Nephron progenitor cell (in vitro differentiated cells): ENCODE measurements at regions not wholly inside any gene's neighbourhood (a gene's known extent, or its start where the extent isn't known, plus 50 kb on each side); places are given as distances from the start of the nearest gene placed in this dataset.
"Not testable (repeated sequence)": the region's sequence is repeated elsewhere in the genome, so short reads cannot be mapped to it uniquely, and the experiment has no call there.

ENCODE experiments used
- DNase-seq: peaks from one replicate; pipeline ENCODE4 v3.0.0; 2021
- H3K27ac Mint-ChIP-seq: 2 replicates; pipeline ENCODE4 v1.8.0; 2021; ENCODE audit warnings: mild to moderate bottlenecking, moderate library complexity, mixed read lengths
- H3K27me3 Mint-ChIP-seq: 2 replicates; pipeline ENCODE4 v1.8.0; 2021; ENCODE audit warnings: mild to moderate bottlenecking, low read depth, mixed read lengths; ENCODE audit not compliant: poor library complexity
- H3K36me3 Mint-ChIP-seq: 2 replicates; pipeline ENCODE4 v1.8.0; 2021; ENCODE audit warnings: low read depth, mixed read lengths
- H3K4me1 Mint-ChIP-seq: 2 replicates; pipeline ENCODE4 v1.8.0; 2021; ENCODE audit warnings: mixed read lengths
- H3K4me3 Mint-ChIP-seq: 2 replicates; pipeline ENCODE4 v1.8.0; 2021; ENCODE audit warnings: mild to moderate bottlenecking, moderate library complexity, mixed read lengths
- H3K9me3 Mint-ChIP-seq: 2 replicates; pipeline ENCODE4 v1.8.0; 2021; ENCODE audit warnings: mild to moderate bottlenecking, moderate library complexity, mixed read lengths
- TF ChIP-seq, protein P1 (sequence below): fragments of 200-600 bp; sonication (generic); IDR thresholded peaks from 2 replicates; pipeline ENCODE4 v1.5.0; 2021; ENCODE audit warnings: antibody characterized with exemption

- DNase-seq, result no peak
- H3K9me3 Mint-ChIP-seq, result no peaks in the 10 kb centered on the region
- H3K27me3 Mint-ChIP-seq, result peaks cover 3% of the 10 kb centered on the region
- no peaks in the 10 kb centered on the region for H3K36me3 Mint-ChIP-seq
- no peak overlapping the region for H3K27ac Mint-ChIP-seq
- TF ChIP-seq, protein P1, sequence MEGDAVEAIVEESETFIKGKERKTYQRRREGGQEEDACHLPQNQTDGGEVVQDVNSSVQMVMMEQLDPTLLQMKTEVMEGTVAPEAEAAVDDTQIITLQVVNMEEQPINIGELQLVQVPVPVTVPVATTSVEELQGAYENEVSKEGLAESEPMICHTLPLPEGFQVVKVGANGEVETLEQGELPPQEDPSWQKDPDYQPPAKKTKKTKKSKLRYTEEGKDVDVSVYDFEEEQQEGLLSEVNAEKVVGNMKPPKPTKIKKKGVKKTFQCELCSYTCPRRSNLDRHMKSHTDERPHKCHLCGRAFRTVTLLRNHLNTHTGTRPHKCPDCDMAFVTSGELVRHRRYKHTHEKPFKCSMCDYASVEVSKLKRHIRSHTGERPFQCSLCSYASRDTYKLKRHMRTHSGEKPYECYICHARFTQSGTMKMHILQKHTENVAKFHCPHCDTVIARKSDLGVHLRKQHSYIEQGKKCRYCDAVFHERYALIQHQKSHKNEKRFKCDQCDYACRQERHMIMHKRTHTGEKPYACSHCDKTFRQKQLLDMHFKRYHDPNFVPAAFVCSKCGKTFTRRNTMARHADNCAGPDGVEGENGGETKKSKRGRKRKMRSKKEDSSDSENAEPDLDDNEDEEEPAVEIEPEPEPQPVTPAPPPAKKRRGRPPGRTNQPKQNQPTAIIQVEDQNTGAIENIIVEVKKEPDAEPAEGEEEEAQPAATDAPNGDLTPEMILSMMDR, result no peak
- H3K4me3 Mint-ChIP-seq, result no peak overlapping the region
- no peaks in the 10 kb centered on the region for H3K4me1 Mint-ChIP-seq
These were observed 1404.8 kb downstream of the SLITRK1 start for GRCh38 chr13:82477436-82477835.

- Mint-ChIP-seq H3K27ac (no peak overlapping the region), H3K4me3 (no peak overlapping the region), H3K27me3 (no peaks in the 10 kb centered on the region), H3K9me3 (no peaks in the 10 kb centered on the region), H3K4me1 (no peaks in the 10 kb centered on the region), H3K36me3 (no peaks in the 10 kb centered on the region)
- TF ChIP-seq, protein P1, result no peak
- no peak for DNase-seq
These were observed 1414.6 kb downstream of the SLITRK1 start for GRCh38 chr13:82467626-82468025.

- not testable (repeated sequence) for H3K27me3 Mint-ChIP-seq, DNase-seq, H3K4me3 Mint-ChIP-seq, H3K4me1 Mint-ChIP-seq, H3K27ac Mint-ChIP-seq, H3K9me3 Mint-ChIP-seq, H3K36me3 Mint-ChIP-seq
These were observed 1422.7 kb downstream of the SLITRK1 start for GRCh38 chr13:82459575-82459974.

DNA sequence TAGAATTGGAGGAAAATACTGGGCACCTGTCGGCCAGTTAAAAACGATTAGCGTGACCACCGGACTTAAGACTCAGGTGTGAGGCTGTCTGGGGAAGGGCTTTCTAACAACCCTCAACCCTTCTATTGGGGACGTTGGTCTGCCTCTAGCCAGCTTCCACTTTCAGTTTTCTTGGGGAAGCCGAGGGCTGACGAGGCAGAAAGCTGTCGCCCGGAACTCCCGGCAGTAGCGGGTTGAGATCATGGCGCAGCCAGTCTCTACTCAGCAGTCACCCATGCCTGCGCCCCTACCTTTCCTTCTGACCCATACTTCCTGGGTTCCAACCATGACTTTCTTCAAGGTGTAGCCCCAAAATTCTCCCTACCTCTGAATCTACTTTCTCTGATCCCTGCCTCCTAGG, 1424.1 kb downstream of the SLITRK1 start:
- TF ChIP-seq, protein P1, result no peak
- Mint-ChIP-seq H3K4me3 (no peak overlapping the region), H3K36me3 (no peaks in the 10 kb centered on the region), H3K27ac (no peak overlapping the region), H3K9me3 (no peaks in the 10 kb centered on the region), H3K27me3 (no peaks in the 10 kb centered on the region), H3K4me1 (no peaks in the 10 kb centered on the region)
- DNase-seq, result no peak

- not testable (repeated sequence) for H3K27ac Mint-ChIP-seq, H3K4me1 Mint-ChIP-seq, H3K4me3 Mint-ChIP-seq, DNase-seq, H3K27me3 Mint-ChIP-seq, H3K36me3 Mint-ChIP-seq, H3K9me3 Mint-ChIP-seq
These were observed 1424.7 kb downstream of the SLITRK1 start for GRCh38 chr13:82457548-82457947.

DNA sequence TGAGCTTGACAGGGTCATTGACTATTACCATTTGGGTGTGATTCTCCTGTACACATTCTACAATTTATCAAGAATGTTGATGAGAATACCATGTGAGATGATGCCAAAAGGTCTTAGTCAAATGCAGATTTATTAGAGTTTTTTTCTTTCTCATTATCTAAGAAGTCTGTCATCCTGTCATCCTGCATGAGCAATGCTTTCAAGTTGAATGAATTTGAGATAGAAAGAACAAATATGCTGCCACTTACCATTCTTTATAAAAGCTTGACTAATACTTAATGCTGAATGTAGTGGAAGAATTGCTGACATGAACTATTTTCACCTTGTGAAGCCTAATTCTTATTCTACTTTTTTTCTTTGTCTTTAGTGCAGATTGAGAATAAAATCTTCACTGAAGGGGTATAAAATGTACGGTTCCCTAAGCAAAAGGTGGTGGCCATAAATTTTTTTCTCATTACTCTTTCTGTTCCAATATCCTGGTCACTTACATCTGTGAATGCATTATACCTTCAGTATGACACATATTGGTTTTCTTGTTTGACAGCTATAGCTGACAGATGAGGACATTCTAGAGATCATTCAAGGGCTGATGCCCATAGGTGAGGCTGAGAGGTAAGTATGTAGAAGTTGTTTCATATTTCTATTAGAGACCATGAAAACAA, 1434.7 kb downstream of the SLITRK1 start:
- DNase-seq, result no peak
- Mint-ChIP-seq H3K36me3 (no peaks in the 10 kb centered on the region), H3K27me3 (no peaks in the 10 kb centered on the region), H3K27ac (no peak overlapping the region), H3K4me1 (peaks cover 5% of the 10 kb centered on the region), H3K9me3 (peaks cover 7% of the 10 kb centered on the region), H3K4me3 (no peak overlapping the region)
- TF ChIP-seq, protein P1, result no peak

DNA sequence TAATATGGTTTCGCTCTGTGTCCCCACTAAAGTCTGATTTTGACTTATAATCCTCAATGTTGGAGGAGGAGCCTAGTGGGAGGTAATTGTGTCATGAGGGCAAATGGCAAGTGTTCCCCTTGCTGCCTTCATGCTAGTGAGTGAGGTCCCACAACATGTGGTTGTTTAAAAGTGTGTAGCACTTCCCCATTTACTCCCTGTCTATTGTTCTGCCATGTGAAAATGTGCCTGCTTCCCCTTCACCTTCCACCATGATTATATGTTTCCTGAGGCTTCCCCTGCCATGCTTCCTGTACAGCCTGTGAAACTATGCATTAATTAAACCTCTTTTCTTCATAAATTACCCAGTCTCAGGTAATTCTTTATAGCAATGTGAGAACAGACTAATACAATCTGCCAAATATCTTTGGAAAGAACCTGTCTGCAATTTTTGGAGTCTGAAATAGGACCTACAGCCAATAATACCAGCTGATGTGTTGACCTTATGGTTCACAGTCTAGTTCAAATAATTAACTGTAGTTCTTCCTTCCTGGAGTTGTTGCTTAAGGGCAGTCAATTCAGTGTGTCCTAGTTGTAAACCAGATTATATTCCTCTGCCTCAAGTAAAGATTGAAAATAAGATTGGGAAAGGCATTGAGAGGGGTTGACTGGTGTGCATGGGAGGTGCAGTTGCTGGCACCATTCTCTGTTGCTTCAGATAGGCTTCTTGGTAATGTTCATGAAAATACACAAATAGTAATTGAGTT, 1442.9 kb downstream of the SLITRK1 start:
- peaks cover 22% of the 10 kb centered on the region for H3K9me3 Mint-ChIP-seq
- no peak for DNase-seq
- no peaks in the 10 kb centered on the region for H3K4me1 Mint-ChIP-seq
- H3K4me3 Mint-ChIP-seq, result no peak overlapping the region
- TF ChIP-seq, protein P1, result no peak
- H3K36me3 Mint-ChIP-seq, result no peaks in the 10 kb centered on the region
- no peak overlapping the region for H3K27ac Mint-ChIP-seq
- H3K27me3 Mint-ChIP-seq, result peaks cover 3% of the 10 kb centered on the region
